HG03025 (cell line): ENCODE measurements at regions not wholly inside any gene's neighbourhood (a gene's known extent, or its start where the extent isn't known, plus 50 kb on each side); places are given as distances from the start of the nearest gene placed in this dataset.
"Not testable (repeated sequence)": the region's sequence is repeated elsewhere in the genome, so short reads cannot be mapped to it uniquely, and the experiment has no call there.

Source experiments
- ATAC-seq: cut with Tn5 transposase; IDR thresholded peaks from one replicate; pipeline ENCODE4 v1.9.1; 2021; ENCODE audit warnings: mild to moderate bottlenecking, moderate library complexity; ENCODE audit not compliant: unreplicated experiment, low FRiP score

DNA sequence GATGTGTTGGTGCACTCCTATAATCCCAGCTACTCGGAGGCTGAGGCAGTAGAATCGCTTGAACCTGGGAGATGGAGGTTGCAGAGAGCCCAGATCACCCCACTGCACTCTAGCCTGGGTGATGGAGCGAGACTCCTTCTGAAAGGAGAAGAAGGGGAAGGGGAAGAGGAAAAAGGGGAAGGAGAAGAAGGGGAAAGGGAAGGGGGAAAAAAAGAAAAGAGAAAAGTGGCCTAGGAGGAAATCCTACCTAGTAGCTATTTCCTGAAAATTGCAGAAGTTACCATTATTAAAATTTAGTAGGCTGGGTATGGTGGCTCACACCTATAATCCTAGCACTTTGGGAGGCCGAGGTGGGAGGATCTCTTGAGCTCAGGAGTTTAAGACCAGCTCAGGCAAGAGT, 67.4 kb downstream of the ARRDC3 start:
- no peak for ATAC-seq

- no peak for ATAC-seq
Observed at GRCh38 chr5:91313757-91314673, 69.1 kb downstream of the ARRDC3 start.

- no peak for ATAC-seq
Observed at GRCh38 chr5:91312698-91313097, 70.4 kb downstream of the ARRDC3 start.

GRCh38 chr5:91311697-91312501, 71.2 kb downstream of the ARRDC3 start:
- ATAC-seq = peak; percentile 92

GRCh38 chr5:91311168-91311696, 71.9 kb downstream of the ARRDC3 start:
- peak; percentile 9 for ATAC-seq

DNA sequence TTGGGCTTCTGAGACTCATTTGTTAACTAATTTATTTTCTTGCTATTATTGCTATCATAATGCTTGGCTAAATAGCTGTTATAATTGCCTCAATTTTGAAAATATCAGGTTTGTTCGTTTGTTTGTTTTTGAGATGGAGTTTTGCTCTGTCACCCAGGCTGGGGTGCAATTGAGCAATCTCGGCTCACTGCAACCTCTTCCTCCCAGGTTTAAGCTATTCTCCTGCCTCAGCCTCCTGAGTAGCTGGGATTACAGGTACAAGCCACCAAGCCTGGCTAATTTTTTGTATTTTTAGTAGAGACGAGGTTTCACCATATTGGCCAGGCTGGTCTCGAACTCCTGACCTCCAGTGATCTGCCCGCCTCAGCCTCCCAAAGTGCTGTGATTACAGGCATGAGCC, 75.0 kb downstream of the ARRDC3 start:
- not testable (repeated sequence) for ATAC-seq

DNA sequence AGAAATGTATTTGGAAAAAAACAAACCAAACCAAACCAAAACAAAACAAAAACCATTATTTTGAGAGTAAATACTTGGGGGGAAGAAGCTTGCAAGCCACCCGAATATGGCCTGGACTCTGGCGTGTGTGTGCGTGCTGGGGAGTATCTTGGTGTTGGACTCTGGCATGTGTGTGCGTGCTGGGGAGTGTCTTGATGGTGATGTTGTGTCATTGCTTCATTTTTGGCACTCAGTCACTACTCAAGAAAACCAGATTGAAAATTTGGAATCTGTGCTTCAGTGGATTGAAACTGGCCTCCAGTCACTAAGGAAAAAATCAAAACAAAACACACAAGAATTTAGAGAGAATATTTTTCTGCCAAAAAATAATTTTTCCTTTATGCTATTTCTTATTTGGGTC, 76.1 kb downstream of the ARRDC3 start:
- no peak for ATAC-seq

- ATAC-seq = no peak
Observed at GRCh38 chr5:91306497-91306896, 76.6 kb downstream of the ARRDC3 start.

DNA sequence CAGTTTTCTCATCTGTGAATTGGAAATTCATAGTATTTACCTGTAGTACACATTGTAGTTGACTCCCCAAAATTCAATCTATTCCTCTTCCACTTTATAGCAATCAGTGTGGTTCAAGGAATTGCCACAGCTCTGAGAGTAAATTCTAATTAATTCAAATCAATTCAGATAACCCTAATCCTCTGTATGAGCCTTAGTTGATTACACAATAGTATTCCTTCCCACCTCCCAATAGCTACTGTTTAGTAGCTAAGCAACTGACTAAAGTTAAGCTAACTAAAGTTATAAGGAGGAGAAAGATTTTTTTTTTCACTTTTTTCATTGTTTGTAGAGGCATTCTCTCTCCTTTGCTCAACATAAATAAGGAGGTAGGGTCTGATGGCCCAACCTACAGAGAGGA, 77.5 kb downstream of the ARRDC3 start:
- ATAC-seq = no peak

GRCh38 chr5:91304015-91304414, 79.1 kb downstream of the ARRDC3 start:
- not testable (repeated sequence) for ATAC-seq

DNA sequence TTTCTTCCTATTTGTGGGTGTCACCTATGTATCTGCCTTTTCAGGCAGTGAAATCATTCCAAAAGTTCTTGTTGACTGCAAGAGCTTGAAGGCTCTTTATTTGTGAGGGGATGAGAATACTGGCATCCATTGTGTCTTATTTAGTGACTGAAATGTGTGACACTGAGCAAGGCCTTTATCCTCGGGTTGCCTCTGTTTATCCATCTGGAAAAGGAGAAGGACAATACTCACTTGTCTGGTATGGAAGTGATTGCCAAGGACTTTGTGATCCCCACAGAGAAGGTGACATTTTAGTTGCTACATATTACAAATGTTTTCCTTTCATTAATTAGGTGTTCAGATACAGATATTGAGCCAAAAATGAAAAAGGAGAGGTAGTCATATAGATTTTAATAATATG, 80.2 kb downstream of the ARRDC3 start:
- ATAC-seq = no peak

- no peak for ATAC-seq
Observed at GRCh38 chr5:91302305-91302704, 80.8 kb downstream of the ARRDC3 start.

DNA sequence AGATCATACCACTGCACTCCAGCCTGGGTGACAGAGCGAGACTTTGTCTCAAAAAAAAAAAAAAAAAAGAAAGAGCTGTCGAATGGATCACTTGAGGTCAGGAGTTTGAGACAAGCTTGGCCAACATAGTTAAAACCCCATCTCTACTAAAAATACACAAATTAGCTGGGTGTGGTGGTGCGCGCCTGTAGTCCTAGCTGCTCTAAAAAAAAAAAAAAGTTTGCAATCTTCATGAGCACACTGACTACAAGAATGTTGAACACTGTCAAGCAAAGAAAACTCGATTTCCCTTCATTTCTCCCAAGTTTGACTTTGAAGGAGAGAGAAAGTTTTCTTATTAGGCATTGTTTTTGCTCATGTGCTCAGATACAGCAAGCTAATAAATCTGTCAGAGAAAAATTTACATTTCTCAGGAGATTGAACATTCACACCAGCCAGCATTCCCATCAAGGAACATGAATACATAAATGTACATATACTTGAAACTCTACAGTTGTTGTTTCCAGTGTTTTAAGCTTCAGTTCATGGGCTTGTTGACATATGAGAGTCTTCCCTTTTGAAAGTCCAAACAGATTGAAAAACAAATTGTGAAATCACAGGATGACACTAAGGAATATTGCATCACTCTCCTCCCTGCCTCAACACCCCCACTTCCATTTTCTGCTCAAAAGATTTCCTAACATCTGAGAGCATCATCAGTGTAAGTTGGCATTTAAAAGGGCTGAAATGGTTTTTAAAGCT, 81.8 kb downstream of the ARRDC3 start:
- no peak for ATAC-seq

- no peak for ATAC-seq
Observed at GRCh38 chr5:91297994-91298393, 85.1 kb downstream of the ARRDC3 start.

GRCh38 chr5:91296674-91297143, 86.4 kb downstream of the ARRDC3 start:
- ATAC-seq = no peak

DNA sequence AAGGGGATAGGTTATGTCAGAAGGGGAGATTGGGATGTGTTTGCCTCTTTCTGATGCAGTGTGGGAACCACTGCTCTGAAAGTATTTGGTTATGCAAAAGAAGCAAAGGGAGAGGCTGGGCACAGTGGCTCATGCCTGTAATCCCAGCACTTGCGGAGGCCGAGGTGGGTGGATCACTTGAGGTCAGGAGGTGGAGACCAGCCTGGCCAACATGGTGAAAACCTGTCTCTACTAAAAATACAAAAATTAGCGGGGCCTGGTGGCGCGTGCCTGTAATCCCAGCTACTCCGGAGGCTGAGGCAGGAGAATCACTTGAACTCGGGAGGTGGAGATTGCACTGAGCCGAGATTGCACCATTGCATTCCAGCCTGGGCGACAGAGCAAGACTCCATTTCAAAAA, 87.0 kb downstream of the ARRDC3 start:
- not testable (repeated sequence) for ATAC-seq

GRCh38 chr5:91293131-91293530, 90.0 kb downstream of the ARRDC3 start:
- peak; percentile 75 for ATAC-seq

DNA sequence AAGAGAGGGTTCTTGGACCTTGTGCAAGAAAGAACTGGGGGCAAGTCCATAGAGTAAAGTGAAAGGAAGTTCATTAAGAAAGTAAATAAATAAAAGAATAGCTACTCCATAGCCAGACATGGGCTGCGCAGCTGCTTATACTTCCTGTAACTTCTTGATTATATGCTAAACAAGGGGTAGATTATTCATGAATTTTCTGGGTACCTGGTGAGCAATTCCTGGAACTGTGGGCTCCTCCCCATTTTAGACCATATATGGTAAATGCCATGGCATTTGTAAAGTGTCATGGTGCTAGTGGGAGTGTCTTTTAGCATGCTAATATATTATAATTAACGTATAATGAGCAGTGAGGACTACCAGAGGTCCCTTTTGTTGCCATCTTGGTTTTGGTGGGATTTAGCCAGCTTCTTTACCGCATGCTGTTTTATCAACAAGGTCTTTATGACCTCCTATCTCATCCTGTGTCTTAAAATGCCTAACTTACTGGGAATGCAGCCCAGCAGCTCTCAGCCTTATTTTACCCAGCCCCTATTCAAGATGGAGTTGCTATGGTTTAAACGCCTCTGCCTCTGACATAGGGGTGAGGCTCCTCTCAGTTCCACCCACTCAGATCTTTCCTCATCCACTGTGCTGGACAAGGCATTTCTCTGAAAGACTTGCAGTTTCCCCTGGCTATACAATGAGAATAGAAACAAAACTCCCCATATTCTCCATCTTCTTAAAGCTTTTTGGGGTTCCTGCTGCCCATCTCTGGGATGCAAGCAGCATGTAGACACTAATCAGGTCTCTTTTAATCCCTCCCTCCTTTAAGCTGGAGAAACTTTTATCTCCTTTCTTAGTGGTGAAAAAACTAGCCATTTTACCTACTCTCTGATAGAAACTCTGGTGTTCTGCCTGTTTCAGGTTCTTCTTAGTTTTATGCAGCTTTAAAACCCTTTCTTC, 91.2 kb downstream of the ARRDC3 start:
- peak; percentile 61 for ATAC-seq

- no peak for ATAC-seq
Observed at GRCh38 chr5:91288118-91288916, 94.8 kb downstream of the ARRDC3 start.
